Esophagus muscularis mucosa (tissue), 4 donors: ENCODE measurements at regions not wholly inside any gene's neighbourhood (a gene's known extent, or its start where the extent isn't known, plus 50 kb on each side); places are given as distances from the start of the nearest gene placed in this dataset.

Source experiments
- DNase-seq: peaks from one replicate; pipeline ENCODE4 v3.0.0-alpha.2; 2017; ENCODE audit errors: extremely low spot score
- H3K27ac ChIP-seq, 4 donors: fragments of 200-600 bp; sonication (generic); replicated peaks in 1 of 4; 1 replicate in 3 of 4; 2 replicates in 1 of 4; pipeline ENCODE4 v1.5.1; 2016 to 2019; ENCODE audit warnings: mild to moderate bottlenecking in 1 of 4
- H3K27me3 ChIP-seq, 4 donors: fragments of 200-600 bp; sonication (generic); one replicate each; pipeline versions ENCODE4 v1.5.1 to v1.6.0; 2016 to 2019
- H3K36me3 ChIP-seq, 4 donors: fragments of 200-600 bp; sonication (generic); one replicate each; pipeline ENCODE4 v1.5.1; 2016 to 2019
- H3K4me1 ChIP-seq, 4 donors: fragments of 200-600 bp; sonication (generic); one replicate each; pipeline ENCODE4 v1.5.1; 2016 to 2019
- H3K4me3 ChIP-seq, 4 donors: fragments of 200-600 bp; sonication (generic); 1 replicate in 2 of 4; 2 replicates in 2 of 4; pipeline ENCODE4 v1.5.1; 2016 to 2019; ENCODE audit warnings: mild to moderate bottlenecking in 4 of 4, moderate library complexity in 1 of 4
- H3K9me3 ChIP-seq, 4 donors: fragments of 200-600 bp; sonication (generic); 1 replicate in 3 of 4; 2 replicates in 1 of 4; pipeline ENCODE4 v1.5.1; 2016 to 2019
- EP300 ChIP-seq: sonication (generic); formaldehyde crosslinking; IDR thresholded peaks from one replicate; pipeline ENCODE4 v1.6.1; 2017; ENCODE audit warnings: antibody characterized with exemption
- POLR2A ChIP-seq: fragments of 450-650 bp; IDR thresholded peaks from one replicate; pipeline ENCODE4 v1.6.1; 2017; ENCODE audit warnings: antibody characterized with exemption, moderate library complexity, mild to moderate bottlenecking, low read depth
- POLR2AphosphoS5 ChIP-seq, 2 donors: sonication (generic); formaldehyde crosslinking; IDR thresholded peaks; one replicate each; pipeline ENCODE4 v1.6.1; 2017; ENCODE audit warnings: antibody characterized with exemption in 2 of 2
- WGBS: methylation state at CpG from one replicate; pipeline ENCODE4 v1.1.5; 2018; 5-methylcytosine and 5-hydroxymethylcytosine counted together
- intact Hi-C: fragments of 100-400 bp; cut with DNase I; formaldehyde crosslinking; loops from one replicate; pipeline ENCODE4 v1.15.1; 2023
- TF ChIP-seq, protein P1 (sequence below), 3 experiments: fragments of 200-600 bp in 2 of 3; fragments of 450-650 bp in 1 of 3; sonication (generic) in 2 of 3; IDR thresholded peaks; one replicate each; pipeline ENCODE4 v1.5.1; 2017 to 2019; ENCODE audit warnings: antibody characterized with exemption in 3 of 3, mild to moderate bottlenecking in 2 of 3, moderate library complexity in 1 of 3

DNA sequence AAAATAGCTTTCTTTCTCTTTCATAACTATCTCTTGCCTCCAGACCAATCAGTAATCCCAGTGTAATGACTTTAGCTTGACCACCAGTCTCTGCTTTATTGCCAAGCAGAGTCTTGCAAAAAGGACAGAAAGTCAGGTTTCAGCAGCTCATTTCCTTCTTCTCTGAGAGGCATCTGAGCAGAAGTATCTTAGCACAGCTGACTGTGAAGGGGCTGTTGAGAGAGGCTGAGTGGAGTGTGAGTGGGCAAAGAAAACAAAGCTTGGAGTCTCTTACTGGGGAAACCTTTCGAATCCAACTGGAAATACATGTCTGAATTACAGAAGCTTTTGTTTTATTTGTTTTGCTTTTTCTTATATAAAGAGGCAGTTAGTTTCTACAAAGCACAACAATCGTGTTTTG, 170.3 kb upstream of the IGFBP7 start:
- no peak for DNase-seq
- WGBS: 84% methylated on average over 2 of the region's 2 CpGs
- intact Hi-C loops: no loop called here
- Histone ChIP-seq H3K4me3 (no peak overlapping the region), H3K27me3 (no peaks in the 10 kb centered on the region), H3K36me3 (no peaks in the 10 kb centered on the region), H3K4me1 (no peaks in the 10 kb centered on the region), H3K27ac (no peak overlapping the region), H3K9me3 (no peaks in the 10 kb centered on the region)
- no peak for TF ChIP-seq POLR2AphosphoS5 (IDR thresholded peaks at IDR 0.05)
- no peak for TF ChIP-seq POLR2A

DNA sequence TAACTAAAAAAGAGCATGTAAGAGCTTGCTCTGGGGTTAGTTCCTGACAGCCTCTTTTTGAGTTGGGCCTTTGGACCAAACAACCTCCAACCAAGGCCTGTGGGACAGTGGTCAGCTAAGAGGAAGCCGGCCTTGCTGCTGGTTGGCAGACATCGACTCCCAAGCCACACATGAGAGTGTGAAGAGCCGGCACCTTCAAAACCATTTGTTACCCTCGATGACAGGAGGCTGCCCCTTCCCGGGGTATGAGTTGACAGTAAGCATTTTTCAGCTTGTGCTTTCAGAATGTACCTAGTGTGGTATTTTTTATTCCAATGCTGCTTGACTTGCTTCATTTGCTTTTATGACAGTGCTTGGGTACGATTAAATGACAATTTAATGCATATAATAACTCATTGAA, 168.6 kb upstream of the IGFBP7 start:
- 72% methylated on average over 6 of the region's 6 CpGs for WGBS
- Histone ChIP-seq H3K27ac (no peak overlapping the region), H3K27me3 (no peaks in the 10 kb centered on the region), H3K36me3 (no peaks in the 10 kb centered on the region), H3K9me3 (no peaks in the 10 kb centered on the region), H3K4me3 (no peak overlapping the region), H3K4me1 (no peaks in the 10 kb centered on the region)
- intact Hi-C loops: no loop called here
- TF ChIP-seq EP300 (no peak), POLR2A (no peak), POLR2AphosphoS5 (IDR thresholded peaks at IDR 0.05) (no peak)
- TF ChIP-seq, protein P1, sequence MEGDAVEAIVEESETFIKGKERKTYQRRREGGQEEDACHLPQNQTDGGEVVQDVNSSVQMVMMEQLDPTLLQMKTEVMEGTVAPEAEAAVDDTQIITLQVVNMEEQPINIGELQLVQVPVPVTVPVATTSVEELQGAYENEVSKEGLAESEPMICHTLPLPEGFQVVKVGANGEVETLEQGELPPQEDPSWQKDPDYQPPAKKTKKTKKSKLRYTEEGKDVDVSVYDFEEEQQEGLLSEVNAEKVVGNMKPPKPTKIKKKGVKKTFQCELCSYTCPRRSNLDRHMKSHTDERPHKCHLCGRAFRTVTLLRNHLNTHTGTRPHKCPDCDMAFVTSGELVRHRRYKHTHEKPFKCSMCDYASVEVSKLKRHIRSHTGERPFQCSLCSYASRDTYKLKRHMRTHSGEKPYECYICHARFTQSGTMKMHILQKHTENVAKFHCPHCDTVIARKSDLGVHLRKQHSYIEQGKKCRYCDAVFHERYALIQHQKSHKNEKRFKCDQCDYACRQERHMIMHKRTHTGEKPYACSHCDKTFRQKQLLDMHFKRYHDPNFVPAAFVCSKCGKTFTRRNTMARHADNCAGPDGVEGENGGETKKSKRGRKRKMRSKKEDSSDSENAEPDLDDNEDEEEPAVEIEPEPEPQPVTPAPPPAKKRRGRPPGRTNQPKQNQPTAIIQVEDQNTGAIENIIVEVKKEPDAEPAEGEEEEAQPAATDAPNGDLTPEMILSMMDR (IDR thresholded peaks at IDR 0.05): no peak
- DNase-seq: no peak

DNA sequence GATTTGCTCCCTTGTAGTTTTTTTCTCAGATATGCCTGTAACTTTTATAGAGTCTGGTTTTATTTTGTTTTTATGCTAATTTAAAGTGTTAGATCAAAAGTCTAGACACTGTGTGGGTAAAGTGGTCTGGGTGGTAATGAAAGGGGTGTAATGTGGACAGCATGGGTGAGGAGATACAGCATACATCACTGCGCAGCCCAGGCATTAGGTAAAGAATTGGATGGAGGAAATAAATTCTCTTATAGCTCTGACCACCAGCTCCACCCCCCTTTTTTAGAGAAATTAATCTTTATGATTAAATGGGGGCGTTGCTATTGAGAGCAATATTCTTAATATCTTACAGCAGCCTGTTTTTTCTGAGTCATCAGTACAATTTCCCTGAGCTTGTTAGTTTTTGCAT, 163.9 kb upstream of the IGFBP7 start:
- 98% methylated on average over 2 of the region's 2 CpGs for WGBS

DNA sequence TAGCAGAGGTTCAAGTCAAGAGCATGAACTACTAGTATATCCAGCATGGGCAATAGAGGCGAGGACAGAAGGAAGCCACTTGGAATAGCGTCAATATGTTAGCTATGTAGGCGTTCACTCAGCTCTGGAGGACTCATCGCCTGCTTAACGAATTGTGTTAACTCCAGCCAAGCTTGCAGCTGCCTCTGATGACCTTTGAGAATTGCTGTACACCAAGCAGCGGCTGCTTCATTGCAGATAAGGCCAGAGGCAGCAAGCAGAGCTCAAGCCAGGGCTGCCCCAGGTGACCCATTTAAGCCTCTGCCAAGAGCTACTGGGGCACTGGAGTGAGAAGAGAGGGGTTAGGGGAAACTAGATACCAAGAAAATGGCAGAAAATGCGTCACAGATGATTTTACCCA, 160.2 kb upstream of the IGFBP7 start:
- Histone ChIP-seq H3K27me3 (no peaks in the 10 kb centered on the region), H3K9me3 (no peaks in the 10 kb centered on the region), H3K36me3 (no peaks in the 10 kb centered on the region), H3K4me3 (no peak overlapping the region), H3K4me1 (peaks cover 0 to 10% (median 2%) of the 10 kb centered on the region in 4 donors), H3K27ac (no peak overlapping the region)
- no peak for DNase-seq
- WGBS: 63% methylated on average over 7 of the region's 7 CpGs
- intact Hi-C loops: no loop called here
- no peak for TF ChIP-seq POLR2A
- TF ChIP-seq EP300: no peak
- TF ChIP-seq, protein P1 (IDR thresholded peaks at IDR 0.05): no peak
- no peak for TF ChIP-seq POLR2AphosphoS5 (IDR thresholded peaks at IDR 0.05)

More for the DNA sequence above, 163.9 kb upstream of the IGFBP7 start:
- TF ChIP-seq EP300 (no peak), POLR2A (no peak), POLR2AphosphoS5 (IDR thresholded peaks at IDR 0.05) (no peak)
- TF ChIP-seq, protein P1 (IDR thresholded peaks at IDR 0.05): no peak
- Histone ChIP-seq H3K9me3 (no peaks in the 10 kb centered on the region), H3K4me3 (no peak overlapping the region), H3K4me1 (peaks cover 0 to 5% (median 2%) of the 10 kb centered on the region in 4 donors), H3K27ac (no peak overlapping the region), H3K27me3 (no peaks in the 10 kb centered on the region), H3K36me3 (no peaks in the 10 kb centered on the region)
- DNase-seq: no peak
- intact Hi-C loops: no loop called here

DNA sequence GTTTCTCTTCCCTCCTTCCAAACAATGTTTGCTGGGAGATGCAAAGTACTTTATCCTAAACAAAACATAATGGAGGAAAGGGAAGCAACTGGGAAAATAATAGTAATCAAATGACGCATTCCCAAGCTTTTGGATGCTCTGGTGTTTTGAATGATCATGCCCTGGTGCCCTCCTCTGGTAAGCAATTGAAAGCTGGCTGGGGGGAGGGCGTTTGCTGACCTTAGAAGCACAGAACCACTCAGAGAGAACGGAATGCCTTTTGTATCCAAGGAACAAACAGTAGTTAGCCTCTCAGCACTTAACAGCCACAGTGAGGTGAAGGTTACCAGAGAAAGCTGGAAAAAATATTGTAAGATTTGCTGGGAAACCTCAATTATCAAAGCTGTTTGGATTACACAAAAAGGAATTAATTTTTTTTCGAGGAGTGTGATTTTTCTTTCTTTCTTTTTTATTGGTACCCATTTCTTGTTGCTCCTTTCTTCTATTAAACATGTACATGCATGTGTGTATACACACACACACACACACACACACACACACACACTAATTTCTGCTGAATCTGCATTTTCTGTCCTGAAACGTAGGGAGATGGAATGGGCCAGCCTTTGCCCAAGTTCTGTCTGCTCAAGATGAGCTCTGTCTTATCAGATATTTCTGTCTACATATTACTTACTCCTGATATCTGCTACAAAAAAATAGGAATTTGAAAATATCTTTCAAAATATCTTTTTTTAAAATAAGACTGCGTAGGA, 155.8 kb upstream of the IGFBP7 start:
- WGBS: 52% methylated on average over 6 of the region's 6 CpGs

More for the DNA sequence above, 155.8 kb upstream of the IGFBP7 start:
- no peak for DNase-seq
- Histone ChIP-seq H3K4me3 (no peak overlapping the region), H3K27me3 (no peaks in the 10 kb centered on the region), H3K4me1 (peaks cover 0 to 10% (median 2%) of the 10 kb centered on the region in 4 donors), H3K9me3 (peaks cover 0 to 5% (median 0%) of the 10 kb centered on the region in 4 donors), H3K27ac (no peak overlapping the region), H3K36me3 (no peaks in the 10 kb centered on the region)
- intact Hi-C loops: no loop called here
- no peak for TF ChIP-seq POLR2A
- TF ChIP-seq, protein P1 (IDR thresholded peaks at IDR 0.05): no peak
- TF ChIP-seq POLR2AphosphoS5 (IDR thresholded peaks at IDR 0.05): no peak
- no peak for TF ChIP-seq EP300
